ENCODE measurements at regions not wholly inside any gene's neighbourhood (a gene's known extent, or its start where the extent isn't known, plus 50 kb on each side); places are given as distances from the start of the nearest gene placed in this dataset.

DNA sequence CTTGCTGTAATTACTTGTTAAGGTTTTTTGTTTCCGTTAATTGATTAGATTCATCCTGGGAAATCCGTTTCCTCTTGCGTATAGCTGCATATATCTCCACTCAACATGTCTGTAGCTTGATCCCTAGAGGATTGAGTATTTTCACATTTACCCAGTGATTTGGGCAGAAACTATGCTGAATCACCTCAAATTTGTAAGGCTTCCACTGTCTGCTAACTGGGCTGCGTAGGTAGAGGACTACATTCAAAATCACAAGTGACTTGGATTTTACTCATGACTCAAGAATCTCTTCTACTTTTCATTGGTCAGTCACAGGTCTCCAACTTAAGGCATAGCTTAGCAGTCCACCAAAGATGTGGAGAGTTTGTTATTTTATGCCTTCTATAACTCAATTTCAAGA lies 141.8 kb downstream of the POLR1F start:
- Mint-ChIP-seq H3K36me3 (ENCODE audit: low read depth, unreplicated experiment) (no peaks in the 10 kb centered on the region), H3K27me3 (ENCODE audit: low read depth, unreplicated experiment) (no peaks in the 10 kb centered on the region), H3K4me3 (ENCODE audit: unreplicated experiment) (no peak overlapping the region), H3K4me1 (ENCODE audit: low read depth, unreplicated experiment) (peaks cover 3% of the 10 kb centered on the region), H3K9me3 (ENCODE audit: unreplicated experiment) (peaks cover under 1% of the 10 kb centered on the region), H3K27ac (ENCODE audit: unreplicated experiment) (no peak overlapping the region)
- Histone ChIP-seq H3K36me3 (ENCODE audit: insufficient read depth, low read length) (no peaks in the 10 kb centered on the region), H3K9me3 (ENCODE audit: insufficient read depth, low read depth, low read length) (no peaks in the 10 kb centered on the region), H3K27ac (ENCODE audit: low read depth, low read length) (no peak overlapping the region), H3K4me2 (ENCODE audit: low read length) (no peak overlapping the region), H3K79me2 (ENCODE audit: insufficient read depth, low read length) (no peaks in the 10 kb centered on the region), H3K4me3 (ENCODE audit: insufficient read depth, low read depth, low read length) (no peak overlapping the region), H4K20me1 (ENCODE audit: insufficient read depth, low read length) (no peaks in the 10 kb centered on the region), H3K9ac (ENCODE audit: low read length) (no peak overlapping the region), H3K27me3 (ENCODE audit: insufficient read depth, low read length) (no peaks in the 10 kb centered on the region), H3K4me1 (ENCODE audit: insufficient read depth, low read length) (no peaks in the 10 kb centered on the region), H2AFZ (ENCODE audit: low read depth, low read length) (no peak overlapping the region)
- DNase-seq (ENCODE audit: low read depth) (no peak), FAIRE-seq (no peak)
- TF ChIP-seq CTCF (IDR thresholded peaks at IDR 0.05; ENCODE audit: insufficient read depth, low read depth, low read length) (no peak), EZH2 (IDR thresholded peaks at IDR 0.05; ENCODE audit: insufficient read depth, low read length) (no peak)

GRCh38 chr7:19565602-19566001 lies 143.2 kb downstream of the POLR1F start:
- Mint-ChIP-seq H3K27ac (ENCODE audit: unreplicated experiment) (no peak overlapping the region), H3K27me3 (ENCODE audit: low read depth, unreplicated experiment) (no peaks in the 10 kb centered on the region), H3K9me3 (ENCODE audit: unreplicated experiment) (peaks cover 3% of the 10 kb centered on the region), H3K36me3 (ENCODE audit: low read depth, unreplicated experiment) (no peaks in the 10 kb centered on the region), H3K4me1 (ENCODE audit: low read depth, unreplicated experiment) (peaks cover 10% of the 10 kb centered on the region), H3K4me3 (ENCODE audit: unreplicated experiment) (no peak overlapping the region)
- Histone ChIP-seq H3K4me2 (ENCODE audit: low read length) (no peak overlapping the region), H3K9ac (ENCODE audit: low read length) (no peak overlapping the region), H3K27me3 (ENCODE audit: insufficient read depth, low read length) (no peaks in the 10 kb centered on the region), H3K36me3 (ENCODE audit: insufficient read depth, low read length) (no peaks in the 10 kb centered on the region), H3K79me2 (ENCODE audit: insufficient read depth, low read length) (no peaks in the 10 kb centered on the region), H3K27ac (ENCODE audit: low read depth, low read length) (no peak overlapping the region), H3K4me1 (ENCODE audit: insufficient read depth, low read length) (no peaks in the 10 kb centered on the region), H3K4me3 (ENCODE audit: insufficient read depth, low read depth, low read length) (no peak overlapping the region), H4K20me1 (ENCODE audit: insufficient read depth, low read length) (no peaks in the 10 kb centered on the region), H2AFZ (ENCODE audit: low read depth, low read length) (no peak overlapping the region), H3K9me3 (ENCODE audit: insufficient read depth, low read depth, low read length) (no peaks in the 10 kb centered on the region)
- no peak for TF ChIP-seq EZH2 (IDR thresholded peaks at IDR 0.05; ENCODE audit: insufficient read depth, low read length)
- TF ChIP-seq CTCF (IDR thresholded peaks at IDR 0.05; ENCODE audit: insufficient read depth, low read depth, low read length), result no peak
- DNase-seq (ENCODE audit: low read depth) (no peak), FAIRE-seq (no peak)

DNA sequence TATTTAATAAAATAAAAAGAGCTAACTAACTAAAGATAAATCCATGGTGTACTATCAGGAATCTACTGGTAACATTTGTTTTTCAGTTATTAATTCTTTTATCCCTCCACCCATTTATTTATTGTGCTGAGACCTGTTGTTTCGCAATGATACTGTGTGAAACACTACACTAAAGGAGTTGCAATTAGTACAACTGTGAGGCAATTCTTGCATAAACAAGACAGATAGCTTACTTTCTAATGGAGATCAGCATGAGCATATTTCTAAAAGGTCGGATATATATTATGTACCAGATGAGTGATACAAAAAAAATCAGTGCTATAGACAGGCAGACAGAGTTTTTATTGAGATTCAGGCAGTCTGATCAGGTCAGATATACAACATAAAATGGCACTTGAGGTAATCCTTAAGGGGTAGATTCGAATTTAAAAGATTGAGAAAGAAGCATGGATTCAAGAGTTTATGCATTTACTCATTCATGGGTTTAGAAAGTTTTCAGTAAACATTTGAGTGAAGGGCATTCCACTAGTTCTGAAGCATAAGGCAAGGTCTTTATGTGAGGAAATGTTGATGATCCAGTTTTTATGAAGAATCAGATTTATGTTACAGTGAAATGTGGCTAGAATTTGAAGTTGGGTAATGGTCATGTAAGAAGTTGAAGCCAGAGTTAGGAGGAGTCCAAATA lies 147.6 kb downstream of the POLR1F start:
- Histone ChIP-seq H3K79me2 (ENCODE audit: insufficient read depth, low read length) (no peaks in the 10 kb centered on the region), H3K9ac (ENCODE audit: low read length) (no peak overlapping the region), H3K4me2 (ENCODE audit: low read length) (no peak overlapping the region), H3K4me1 (ENCODE audit: insufficient read depth, low read length) (no peaks in the 10 kb centered on the region), H4K20me1 (ENCODE audit: insufficient read depth, low read length) (no peaks in the 10 kb centered on the region), H3K27ac (ENCODE audit: low read depth, low read length) (no peak overlapping the region), H2AFZ (ENCODE audit: low read depth, low read length) (no peak overlapping the region), H3K36me3 (ENCODE audit: insufficient read depth, low read length) (no peaks in the 10 kb centered on the region), H3K9me3 (ENCODE audit: insufficient read depth, low read depth, low read length) (no peaks in the 10 kb centered on the region), H3K27me3 (ENCODE audit: insufficient read depth, low read length) (no peaks in the 10 kb centered on the region), H3K4me3 (ENCODE audit: insufficient read depth, low read depth, low read length) (no peak overlapping the region)
- TF ChIP-seq CTCF (IDR thresholded peaks at IDR 0.05; ENCODE audit: insufficient read depth, low read depth, low read length), result no peak
- TF ChIP-seq EZH2 (IDR thresholded peaks at IDR 0.05; ENCODE audit: insufficient read depth, low read length), result no peak
- Mint-ChIP-seq H3K27me3 (ENCODE audit: low read depth, unreplicated experiment) (no peaks in the 10 kb centered on the region), H3K9me3 (ENCODE audit: unreplicated experiment) (peaks cover 3% of the 10 kb centered on the region), H3K4me3 (ENCODE audit: unreplicated experiment) (no peak overlapping the region), H3K27ac (ENCODE audit: unreplicated experiment) (peak overlapping the region; percentile 94), H3K36me3 (ENCODE audit: low read depth, unreplicated experiment) (no peaks in the 10 kb centered on the region), H3K4me1 (ENCODE audit: low read depth, unreplicated experiment) (peaks cover 35% of the 10 kb centered on the region)
- FAIRE-seq (no peak), DNase-seq (ENCODE audit: low read depth) (no peak)
